ENCODE measurements at regions not wholly inside any gene's neighbourhood (a gene's known extent, or its start where the extent isn't known, plus 50 kb on each side); places are given as distances from the start of the nearest gene placed in this dataset.

DNA sequence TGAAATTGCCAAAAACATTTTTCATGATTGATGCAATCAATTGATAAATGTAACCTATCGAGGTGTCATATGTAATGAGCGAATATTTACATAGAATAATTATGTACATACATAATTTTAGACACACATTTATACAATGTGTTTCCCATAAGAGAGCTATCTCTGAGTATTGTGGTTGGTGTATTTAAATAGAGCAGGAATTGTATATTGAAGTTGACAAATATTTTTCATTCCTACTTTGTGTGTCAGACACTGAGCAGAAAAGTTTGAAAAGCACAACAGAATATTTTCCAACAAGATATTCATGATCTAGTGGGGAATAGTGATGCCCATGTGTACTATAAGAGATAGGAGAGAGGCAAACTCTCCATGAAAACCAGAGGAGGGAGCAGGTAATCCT, 295.2 kb downstream of the ANKRD50 start:
- TF ChIP-seq, protein P1, sequence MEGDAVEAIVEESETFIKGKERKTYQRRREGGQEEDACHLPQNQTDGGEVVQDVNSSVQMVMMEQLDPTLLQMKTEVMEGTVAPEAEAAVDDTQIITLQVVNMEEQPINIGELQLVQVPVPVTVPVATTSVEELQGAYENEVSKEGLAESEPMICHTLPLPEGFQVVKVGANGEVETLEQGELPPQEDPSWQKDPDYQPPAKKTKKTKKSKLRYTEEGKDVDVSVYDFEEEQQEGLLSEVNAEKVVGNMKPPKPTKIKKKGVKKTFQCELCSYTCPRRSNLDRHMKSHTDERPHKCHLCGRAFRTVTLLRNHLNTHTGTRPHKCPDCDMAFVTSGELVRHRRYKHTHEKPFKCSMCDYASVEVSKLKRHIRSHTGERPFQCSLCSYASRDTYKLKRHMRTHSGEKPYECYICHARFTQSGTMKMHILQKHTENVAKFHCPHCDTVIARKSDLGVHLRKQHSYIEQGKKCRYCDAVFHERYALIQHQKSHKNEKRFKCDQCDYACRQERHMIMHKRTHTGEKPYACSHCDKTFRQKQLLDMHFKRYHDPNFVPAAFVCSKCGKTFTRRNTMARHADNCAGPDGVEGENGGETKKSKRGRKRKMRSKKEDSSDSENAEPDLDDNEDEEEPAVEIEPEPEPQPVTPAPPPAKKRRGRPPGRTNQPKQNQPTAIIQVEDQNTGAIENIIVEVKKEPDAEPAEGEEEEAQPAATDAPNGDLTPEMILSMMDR (IDR thresholded peaks at IDR 0.05 in 8 of 11, conservative IDR thresholded peaks at IDR 0.05 in 3 of 11) = no peak
- TF ChIP-seq POLR2AphosphoS5 (IDR thresholded peaks at IDR 0.05) = no peak
- no peak for TF ChIP-seq POLR2A (IDR thresholded peaks at IDR 0.05)
